SK-N-SH (cell line): ENCODE measurements at regions not wholly inside any gene's neighbourhood (a gene's known extent, or its start where the extent isn't known, plus 50 kb on each side); places are given as distances from the start of the nearest gene placed in this dataset.

Experiments
- CTCF ChIA-PET: fragments of 300-600, 350-600 bp; formaldehyde crosslinking; extraction: SDS; loops from one replicate; lab custom pipeline; 2021; lab: Yijun Ruan, JAX
- POLR2A ChIA-PET: fragments of 350-600 bp; sonication (Branson Sonifier 250); formaldehyde crosslinking; extraction: SDS; loops from one replicate; lab custom pipeline; 2020; ENCODE audit warnings: antibody characterized with exemption, inconsistent platforms; lab: Yijun Ruan, JAX
- DNase-seq: peaks from one replicate; pipeline ENCODE4 v3.0.0; 2012
- H2AFZ ChIP-seq: fragments of 200-600 bp; sonication (generic); 2 replicates; pipeline ENCODE4 v1.8.1; 2016; ENCODE audit warnings: antibody characterized with exemption, mild to moderate bottlenecking, low read depth
- H3F3A ChIP-seq: fragments of 200-600 bp; sonication (generic); replicated peaks from 2 replicates; pipeline ENCODE3; 2016; ENCODE audit warnings: antibody characterized with exemption, mild to moderate bottlenecking; ENCODE audit not compliant: insufficient read depth
- H3K27ac ChIP-seq, 2 experiments: fragments of 200-500 bp in 1 of 2; fragments of 200-600 bp in 1 of 2; sonication (Bioruptor generic) in 1 of 2; sonication (generic), shearing (Covaris generic) in 1 of 2; 2 replicates each; pipeline versions ENCODE4 v1.5.1 to v1.6.1; 2014 to 2016; ENCODE audit warnings: low read depth in 2 of 2, inconsistent platforms in 1 of 2, low read length in 1 of 2, mild to moderate bottlenecking in 1 of 2, mixed read lengths in 1 of 2
- H3K27me3 ChIP-seq: fragments of 200-600 bp; sonication (generic), shearing (Covaris generic); 2 replicates; pipeline ENCODE4 v1.6.1; 2016; ENCODE audit warnings: mixed run types; ENCODE audit not compliant: insufficient read depth
- H3K36me3 ChIP-seq, 2 experiments: fragments of 200-500 bp in 1 of 2; fragments of 200-600 bp in 1 of 2; sonication (Bioruptor generic) in 1 of 2; sonication (generic) in 1 of 2; replicated peaks in 1 of 2; 2 replicates each; pipeline versions ENCODE3 to v1.5.1; 2014 to 2016; ENCODE audit warnings: low read length in 1 of 2, mild to moderate bottlenecking in 1 of 2; ENCODE audit not compliant: insufficient read depth in 2 of 2, control insufficient read depth in 1 of 2
- H3K4me1 ChIP-seq, 2 experiments: fragments of 200-500 bp in 1 of 2; fragments of 200-600 bp in 1 of 2; sonication (Bioruptor generic) in 1 of 2; sonication (generic), shearing (Covaris generic) in 1 of 2; 2 replicates each; pipeline versions ENCODE4 v1.5.1 to v1.6.1; 2014 to 2016; ENCODE audit warnings: low read depth in 1 of 2, low read length in 1 of 2, mixed run types in 1 of 2; ENCODE audit not compliant: insufficient read depth in 2 of 2, control insufficient read depth in 1 of 2
- H3K4me2 ChIP-seq: fragments of 200-600 bp; sonication (generic), shearing (Covaris generic); 2 replicates; pipeline ENCODE4 v1.6.1; 2017; ENCODE audit warnings: mixed run types
- H3K4me3 ChIP-seq, 2 experiments: fragments of 200-500 bp in 1 of 2; fragments of 200-600 bp in 1 of 2; sonication (Bioruptor generic) in 1 of 2; sonication (generic), shearing (Covaris generic) in 1 of 2; 2 replicates each; pipeline versions ENCODE4 v1.5.1 to v1.8.1; 2014 to 2016; ENCODE audit warnings: low read depth in 2 of 2, inconsistent platforms in 1 of 2, low read length in 1 of 2, mild to moderate bottlenecking in 1 of 2, mixed read lengths in 1 of 2, moderate library complexity in 1 of 2
- H3K79me2 ChIP-seq: fragments of 200-600 bp; sonication (generic); 2 replicates; pipeline ENCODE4 v1.8.1; 2017; ENCODE audit warnings: mild to moderate bottlenecking; ENCODE audit not compliant: insufficient read depth
- H3K9ac ChIP-seq: fragments of 200-600 bp; sonication (generic); 2 replicates; pipeline ENCODE4 v1.6.1; 2017; ENCODE audit warnings: mixed run types
- H3K9me2 ChIP-seq: fragments of 200-600 bp; sonication (generic); 2 replicates; pipeline ENCODE4 v1.6.1; 2017; ENCODE audit warnings: mixed run types
- H3K9me3 ChIP-seq: fragments of 200-600 bp; sonication (generic); 2 replicates; pipeline ENCODE4 v1.6.1; 2017; ENCODE audit warnings: mixed run types, mild to moderate bottlenecking, moderate library complexity
- H4K20me1 ChIP-seq: fragments of 200-600 bp; sonication (generic); 2 replicates; pipeline ENCODE4 v1.6.1; 2017; ENCODE audit warnings: mild to moderate bottlenecking, mixed run types; ENCODE audit not compliant: insufficient read depth
- CHD2 ChIP-seq: fragments of 150-350 bp; IDR thresholded peaks from 2 replicates; pipeline ENCODE4 v1.6.1; 2018; ENCODE audit warnings: low read length; ENCODE audit not compliant: partially characterized antibody
- EZH2phosphoT487 ChIP-seq: fragments of 200-600 bp; sonication (generic); IDR thresholded peaks from 2 replicates; pipeline ENCODE4 v1.6.1; 2017; ENCODE audit warnings: low read depth, mixed run types, mild to moderate bottlenecking, antibody characterized with exemption, moderate library complexity, borderline replicate concordance
- FOSL2 ChIP-seq: IDR thresholded peaks from 2 replicates; pipeline ENCODE4 v1.4.0; 2012; ENCODE audit warnings: low read depth, mild to moderate bottlenecking, moderate library complexity, borderline replicate concordance
- FOXJ3 ChIP-seq: sonication (generic); formaldehyde crosslinking; IDR thresholded peaks from 2 replicates; pipeline ENCODE4 v1.5.1; 2020; ENCODE audit warnings: mild to moderate bottlenecking, missing genetic modification reagents
- FOXM1 ChIP-seq: IDR thresholded peaks from 2 replicates; pipeline ENCODE4 v1.4.0; 2012; ENCODE audit warnings: low read depth, mild to moderate bottlenecking
- GABPA ChIP-seq: IDR thresholded peaks from 2 replicates; pipeline ENCODE4 v1.4.0; 2012; ENCODE audit warnings: low read depth, mild to moderate bottlenecking
- JUND ChIP-seq: IDR thresholded peaks from 2 replicates; pipeline ENCODE4 v1.4.0; 2012
- MXI1 ChIP-seq: IDR thresholded peaks from 2 replicates; pipeline ENCODE4 v1.6.1; 2012; ENCODE audit warnings: mild to moderate bottlenecking, low read depth, low read length, improper control_type of control experiment
- NFIC ChIP-seq: IDR thresholded peaks from 2 replicates; pipeline ENCODE4 v1.4.0; 2012; ENCODE audit warnings: borderline replicate concordance
- NRF1 ChIP-seq: IDR thresholded peaks from 2 replicates; pipeline ENCODE4 v1.6.1; 2012; ENCODE audit warnings: low read depth, mild to moderate bottlenecking, low read length
- POLR2AphosphoS5 ChIP-seq: IDR thresholded peaks from 2 replicates; pipeline ENCODE4 v1.6.1; 2012; ENCODE audit warnings: low read depth, low read length
- RAD21 ChIP-seq: IDR thresholded peaks from 2 replicates; pipeline ENCODE4 v1.6.1; 2012; ENCODE audit warnings: mild to moderate bottlenecking, low read length
- RCOR1 ChIP-seq: fragments of 150-350 bp; IDR thresholded peaks from 2 replicates; pipeline ENCODE4 v1.6.1; 2017; ENCODE audit warnings: antibody characterized with exemption, low read length
- RFX5 ChIP-seq: IDR thresholded peaks from 2 replicates; pipeline ENCODE4 v1.6.1; 2012; ENCODE audit warnings: mild to moderate bottlenecking, improper control_type of control experiment, low read length
- RXRA ChIP-seq: IDR thresholded peaks from 2 replicates; pipeline ENCODE4 v1.4.0; 2012; ENCODE audit warnings: low read depth, mild to moderate bottlenecking, borderline replicate concordance
- SIN3A ChIP-seq: IDR thresholded peaks from 2 replicates; pipeline ENCODE4 v1.6.1; 2012; ENCODE audit warnings: low read depth, mild to moderate bottlenecking, low read length, moderate library complexity, borderline replicate concordance
- TAF1 ChIP-seq: IDR thresholded peaks from 2 replicates; pipeline ENCODE4 v1.6.1; 2012; ENCODE audit warnings: low read depth, mild to moderate bottlenecking, low read length, moderate library complexity, borderline replicate concordance
- WGBS: methylation state at CpG from one replicate; pipeline ENCODE4 v1.1.6; 2017; ENCODE audit warnings: low lambda C conversion rate; 5-methylcytosine and 5-hydroxymethylcytosine counted together
- TF ChIP-seq, protein P1 (sequence below): IDR thresholded peaks from 2 replicates; pipeline ENCODE4 v1.4.0; 2012; ENCODE audit warnings: low read depth
- TF ChIP-seq, protein P2 (sequence below): IDR thresholded peaks from 2 replicates; pipeline ENCODE4 v1.6.1; 2012; ENCODE audit warnings: mild to moderate bottlenecking, low read depth, low read length, moderate library complexity
- TF ChIP-seq, protein P3 (sequence below): fragments of 200-600 bp; sonication (generic); IDR thresholded peaks from 2 replicates; pipeline ENCODE4 v1.6.1; 2017; ENCODE audit warnings: antibody characterized with exemption, mild to moderate bottlenecking, moderate library complexity
- TF ChIP-seq, protein P4 (sequence below): IDR thresholded peaks from 2 replicates; pipeline ENCODE4 v1.4.0; 2012; ENCODE audit warnings: low read depth, borderline replicate concordance

DNA sequence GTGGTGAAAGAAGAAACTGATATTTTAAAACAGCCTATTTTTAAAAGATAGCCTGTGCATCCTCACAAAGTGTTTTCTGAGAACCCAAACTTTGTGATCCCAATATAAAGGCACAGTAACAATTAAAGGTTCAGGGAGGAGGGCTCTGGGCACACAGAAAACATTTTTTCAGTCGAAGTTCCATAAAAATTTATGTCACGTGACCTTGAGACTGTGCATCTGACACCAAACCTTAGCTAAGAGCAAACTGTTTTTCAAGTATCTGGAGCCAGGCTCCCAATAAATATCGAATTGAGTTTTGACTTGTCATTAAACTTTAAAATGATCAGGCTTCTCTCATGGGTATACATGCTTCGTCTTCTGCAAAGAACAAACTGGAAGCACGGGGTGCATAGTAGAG lies 177.9 kb downstream of the BEND2 start:
- Histone ChIP-seq H3K36me3 (no peaks in the 10 kb centered on the region), H3K9ac (no peak overlapping the region), H3K27ac (no peak overlapping the region), H3K4me2 (no peak overlapping the region), H3K4me3 (no peak overlapping the region), H3K9me3 (no peaks in the 10 kb centered on the region), H3K27me3 (no peaks in the 10 kb centered on the region), H2AFZ (no peak overlapping the region), H3F3A (no peaks in the 10 kb centered on the region), H3K79me2 (no peaks in the 10 kb centered on the region), H3K4me1 (no peaks in the 10 kb centered on the region), H4K20me1 (no peaks in the 10 kb centered on the region), H3K9me2 (no peaks in the 10 kb centered on the region)
- no peak for TF ChIP-seq FOXM1
- TF ChIP-seq, protein P1, sequence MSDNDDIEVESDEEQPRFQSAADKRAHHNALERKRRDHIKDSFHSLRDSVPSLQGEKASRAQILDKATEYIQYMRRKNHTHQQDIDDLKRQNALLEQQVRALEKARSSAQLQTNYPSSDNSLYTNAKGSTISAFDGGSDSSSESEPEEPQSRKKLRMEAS, result no peak
- no peak for TF ChIP-seq NRF1
- no peak for TF ChIP-seq JUND
- TF ChIP-seq FOXJ3, result no peak
- TF ChIP-seq, protein P2, sequence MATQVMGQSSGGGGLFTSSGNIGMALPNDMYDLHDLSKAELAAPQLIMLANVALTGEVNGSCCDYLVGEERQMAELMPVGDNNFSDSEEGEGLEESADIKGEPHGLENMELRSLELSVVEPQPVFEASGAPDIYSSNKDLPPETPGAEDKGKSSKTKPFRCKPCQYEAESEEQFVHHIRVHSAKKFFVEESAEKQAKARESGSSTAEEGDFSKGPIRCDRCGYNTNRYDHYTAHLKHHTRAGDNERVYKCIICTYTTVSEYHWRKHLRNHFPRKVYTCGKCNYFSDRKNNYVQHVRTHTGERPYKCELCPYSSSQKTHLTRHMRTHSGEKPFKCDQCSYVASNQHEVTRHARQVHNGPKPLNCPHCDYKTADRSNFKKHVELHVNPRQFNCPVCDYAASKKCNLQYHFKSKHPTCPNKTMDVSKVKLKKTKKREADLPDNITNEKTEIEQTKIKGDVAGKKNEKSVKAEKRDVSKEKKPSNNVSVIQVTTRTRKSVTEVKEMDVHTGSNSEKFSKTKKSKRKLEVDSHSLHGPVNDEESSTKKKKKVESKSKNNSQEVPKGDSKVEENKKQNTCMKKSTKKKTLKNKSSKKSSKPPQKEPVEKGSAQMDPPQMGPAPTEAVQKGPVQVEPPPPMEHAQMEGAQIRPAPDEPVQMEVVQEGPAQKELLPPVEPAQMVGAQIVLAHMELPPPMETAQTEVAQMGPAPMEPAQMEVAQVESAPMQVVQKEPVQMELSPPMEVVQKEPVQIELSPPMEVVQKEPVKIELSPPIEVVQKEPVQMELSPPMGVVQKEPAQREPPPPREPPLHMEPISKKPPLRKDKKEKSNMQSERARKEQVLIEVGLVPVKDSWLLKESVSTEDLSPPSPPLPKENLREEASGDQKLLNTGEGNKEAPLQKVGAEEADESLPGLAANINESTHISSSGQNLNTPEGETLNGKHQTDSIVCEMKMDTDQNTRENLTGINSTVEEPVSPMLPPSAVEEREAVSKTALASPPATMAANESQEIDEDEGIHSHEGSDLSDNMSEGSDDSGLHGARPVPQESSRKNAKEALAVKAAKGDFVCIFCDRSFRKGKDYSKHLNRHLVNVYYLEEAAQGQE, result no peak
- TF ChIP-seq NFIC, result no peak
- no peak for TF ChIP-seq POLR2AphosphoS5
- no peak for TF ChIP-seq FOSL2
- TF ChIP-seq SIN3A, result no peak
- TF ChIP-seq, protein P3, sequence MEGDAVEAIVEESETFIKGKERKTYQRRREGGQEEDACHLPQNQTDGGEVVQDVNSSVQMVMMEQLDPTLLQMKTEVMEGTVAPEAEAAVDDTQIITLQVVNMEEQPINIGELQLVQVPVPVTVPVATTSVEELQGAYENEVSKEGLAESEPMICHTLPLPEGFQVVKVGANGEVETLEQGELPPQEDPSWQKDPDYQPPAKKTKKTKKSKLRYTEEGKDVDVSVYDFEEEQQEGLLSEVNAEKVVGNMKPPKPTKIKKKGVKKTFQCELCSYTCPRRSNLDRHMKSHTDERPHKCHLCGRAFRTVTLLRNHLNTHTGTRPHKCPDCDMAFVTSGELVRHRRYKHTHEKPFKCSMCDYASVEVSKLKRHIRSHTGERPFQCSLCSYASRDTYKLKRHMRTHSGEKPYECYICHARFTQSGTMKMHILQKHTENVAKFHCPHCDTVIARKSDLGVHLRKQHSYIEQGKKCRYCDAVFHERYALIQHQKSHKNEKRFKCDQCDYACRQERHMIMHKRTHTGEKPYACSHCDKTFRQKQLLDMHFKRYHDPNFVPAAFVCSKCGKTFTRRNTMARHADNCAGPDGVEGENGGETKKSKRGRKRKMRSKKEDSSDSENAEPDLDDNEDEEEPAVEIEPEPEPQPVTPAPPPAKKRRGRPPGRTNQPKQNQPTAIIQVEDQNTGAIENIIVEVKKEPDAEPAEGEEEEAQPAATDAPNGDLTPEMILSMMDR, result no peak
- no peak for TF ChIP-seq MXI1
- no peak for TF ChIP-seq CHD2
- no peak for TF ChIP-seq RFX5
- POLR2A ChIA-PET, result no interaction called here
- DNase-seq, result no peak
- CTCF ChIA-PET, result no interaction called here
- 11% methylated on average over 5 of the region's 5 CpGs for WGBS

DNA sequence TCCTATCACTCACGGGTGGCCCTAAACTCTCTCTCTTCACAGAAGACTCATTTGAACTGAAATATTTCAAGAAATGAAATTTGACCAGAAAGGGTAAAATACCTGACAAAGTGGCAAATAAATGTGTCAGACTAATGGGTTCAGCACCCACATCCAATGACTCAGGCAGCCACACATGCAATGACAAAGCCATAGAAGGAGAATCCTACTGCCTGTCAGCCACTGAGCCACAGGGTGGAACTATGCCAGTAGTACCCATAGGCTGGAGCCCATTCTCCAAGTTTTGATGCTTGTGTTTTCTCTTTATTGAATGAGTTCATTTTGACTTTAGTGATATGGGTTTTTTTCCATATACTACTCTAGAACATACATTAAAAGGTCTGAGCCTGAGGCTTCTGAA lies 179.0 kb downstream of the BEND2 start:
- WGBS, result 33% methylated on average over 1 of the region's 1 CpG
- no peak overlapping the region for H3K27ac ChIP-seq
- no peak overlapping the region for H2AFZ ChIP-seq
- no peak overlapping the region for H3K4me3 ChIP-seq
- no peaks in the 10 kb centered on the region for H3K4me1 ChIP-seq
- no peaks in the 10 kb centered on the region for H3F3A ChIP-seq
- no peaks in the 10 kb centered on the region for H4K20me1 ChIP-seq
- H3K27me3 ChIP-seq, result no peaks in the 10 kb centered on the region
- no peaks in the 10 kb centered on the region for H3K36me3 ChIP-seq
- no peak overlapping the region for H3K9ac ChIP-seq
- H3K4me2 ChIP-seq, result no peak overlapping the region
- H3K9me2 ChIP-seq, result no peaks in the 10 kb centered on the region
- ChIA-PET POLR2A (no interaction called here), CTCF (interaction anchor here (0.7 kb wide), 1 partner anchor 25 kb away, joined by 3 read pairs; no protein-coding TSS in a partner anchor)
- no peaks in the 10 kb centered on the region for H3K79me2 ChIP-seq
- no peaks in the 10 kb centered on the region for H3K9me3 ChIP-seq
- TF ChIP-seq FOXM1 (no peak), RXRA (no peak), FOSL2 (no peak), POLR2AphosphoS5 (no peak), TAF1 (no peak), GABPA (no peak), MXI1 (no peak), RCOR1 (no peak), JUND (no peak), RAD21 (no peak), EZH2phosphoT487 (no peak)
- TF ChIP-seq, protein P3, result no peak
- TF ChIP-seq, protein P4, sequence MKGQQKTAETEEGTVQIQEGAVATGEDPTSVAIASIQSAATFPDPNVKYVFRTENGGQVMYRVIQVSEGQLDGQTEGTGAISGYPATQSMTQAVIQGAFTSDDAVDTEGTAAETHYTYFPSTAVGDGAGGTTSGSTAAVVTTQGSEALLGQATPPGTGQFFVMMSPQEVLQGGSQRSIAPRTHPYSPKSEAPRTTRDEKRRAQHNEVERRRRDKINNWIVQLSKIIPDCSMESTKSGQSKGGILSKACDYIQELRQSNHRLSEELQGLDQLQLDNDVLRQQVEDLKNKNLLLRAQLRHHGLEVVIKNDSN, result no peak
- TF ChIP-seq, all 33 proteins: peak for 0
- no peak for DNase-seq
